SU-DHL-6 (cell line): ENCODE measurements at regions not wholly inside any gene's neighbourhood (a gene's known extent, or its start where the extent isn't known, plus 50 kb on each side); places are given as distances from the start of the nearest gene placed in this dataset.

Experiments
- EZH2phosphoT487 ChIP-seq: fragments of 200-600 bp; sonication (generic), shearing (Covaris generic); conservative IDR thresholded peaks from 2 replicates; pipeline ENCODE4 v1.6.1; 2018; ENCODE audit warnings: mild to moderate bottlenecking, antibody characterized with exemption, low read length, moderate library complexity, mixed read lengths
- TF ChIP-seq, protein P1 (sequence below): fragments of 200-600 bp; sonication (generic); IDR thresholded peaks from one replicate; pipeline ENCODE4 v1.5.1; 2017; ENCODE audit warnings: antibody characterized with exemption, mild to moderate bottlenecking, low read length, moderate library complexity; ENCODE audit not compliant: insufficient read depth, poor library complexity, severe bottlenecking

GRCh38 chr13:97875911-97876310 lies 77.6 kb upstream of the IPO5 start:
- TF ChIP-seq, protein P1, sequence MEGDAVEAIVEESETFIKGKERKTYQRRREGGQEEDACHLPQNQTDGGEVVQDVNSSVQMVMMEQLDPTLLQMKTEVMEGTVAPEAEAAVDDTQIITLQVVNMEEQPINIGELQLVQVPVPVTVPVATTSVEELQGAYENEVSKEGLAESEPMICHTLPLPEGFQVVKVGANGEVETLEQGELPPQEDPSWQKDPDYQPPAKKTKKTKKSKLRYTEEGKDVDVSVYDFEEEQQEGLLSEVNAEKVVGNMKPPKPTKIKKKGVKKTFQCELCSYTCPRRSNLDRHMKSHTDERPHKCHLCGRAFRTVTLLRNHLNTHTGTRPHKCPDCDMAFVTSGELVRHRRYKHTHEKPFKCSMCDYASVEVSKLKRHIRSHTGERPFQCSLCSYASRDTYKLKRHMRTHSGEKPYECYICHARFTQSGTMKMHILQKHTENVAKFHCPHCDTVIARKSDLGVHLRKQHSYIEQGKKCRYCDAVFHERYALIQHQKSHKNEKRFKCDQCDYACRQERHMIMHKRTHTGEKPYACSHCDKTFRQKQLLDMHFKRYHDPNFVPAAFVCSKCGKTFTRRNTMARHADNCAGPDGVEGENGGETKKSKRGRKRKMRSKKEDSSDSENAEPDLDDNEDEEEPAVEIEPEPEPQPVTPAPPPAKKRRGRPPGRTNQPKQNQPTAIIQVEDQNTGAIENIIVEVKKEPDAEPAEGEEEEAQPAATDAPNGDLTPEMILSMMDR = no peak
- TF ChIP-seq EZH2phosphoT487 = no peak
